Endothelial cell (in vitro differentiated cells): ENCODE measurements at regions not wholly inside any gene's neighbourhood (a gene's known extent, or its start where the extent isn't known, plus 50 kb on each side); places are given as distances from the start of the nearest gene placed in this dataset.

ENCODE experiments used
- DNase-seq: peaks from one replicate; pipeline ENCODE4 v3.0.0; 2021; ENCODE audit warnings: low spot score
- H3K27ac Mint-ChIP-seq: one replicate; pipeline ENCODE4 v1.8.0; 2021; ENCODE audit warnings: mixed read lengths, inconsistent platforms; ENCODE audit not compliant: unreplicated experiment
- H3K27me3 Mint-ChIP-seq: one replicate; pipeline ENCODE4 v1.8.0; 2021; ENCODE audit warnings: mild to moderate bottlenecking, moderate library complexity, mixed read lengths, inconsistent platforms; ENCODE audit not compliant: unreplicated experiment
- H3K36me3 Mint-ChIP-seq: one replicate; pipeline ENCODE4 v1.8.0; 2021; ENCODE audit warnings: mild to moderate bottlenecking, low read depth, mixed read lengths, inconsistent platforms; ENCODE audit not compliant: unreplicated experiment
- H3K4me1 Mint-ChIP-seq: one replicate; pipeline ENCODE4 v1.8.0; 2021; ENCODE audit warnings: mild to moderate bottlenecking, mixed read lengths, inconsistent platforms; ENCODE audit not compliant: unreplicated experiment
- H3K4me3 Mint-ChIP-seq: one replicate; pipeline ENCODE4 v1.8.0; 2021; ENCODE audit warnings: mild to moderate bottlenecking, mixed read lengths, inconsistent platforms; ENCODE audit not compliant: unreplicated experiment
- H3K9me3 Mint-ChIP-seq: one replicate; pipeline ENCODE4 v1.8.0; 2021; ENCODE audit warnings: mixed read lengths, inconsistent platforms; ENCODE audit not compliant: unreplicated experiment
- CTCF ChIP-seq: fragments of 200-600 bp; sonication (generic); IDR thresholded peaks from one replicate; pipeline ENCODE4 v1.5.0; 2021; ENCODE audit warnings: antibody characterized with exemption; ENCODE audit not compliant: unreplicated experiment

GRCh38 chr20:60812561-60812960 is 439.5 kb upstream of the CDH4 start:
- H3K27me3 Mint-ChIP-seq, result no peaks in the 10 kb centered on the region
- TF ChIP-seq CTCF, result no peak
- H3K36me3 Mint-ChIP-seq, result no peaks in the 10 kb centered on the region
- no peaks in the 10 kb centered on the region for H3K4me1 Mint-ChIP-seq
- H3K9me3 Mint-ChIP-seq, result peaks cover 2% of the 10 kb centered on the region
- DNase-seq, result no peak
- H3K4me3 Mint-ChIP-seq, result no peak overlapping the region
- H3K27ac Mint-ChIP-seq, result no peak overlapping the region

GRCh38 chr20:60813066-60813465 is 439.0 kb upstream of the CDH4 start:
- Mint-ChIP-seq H3K4me3 (no peak overlapping the region), H3K36me3 (no peaks in the 10 kb centered on the region), H3K27me3 (no peaks in the 10 kb centered on the region), H3K27ac (no peak overlapping the region), H3K4me1 (no peaks in the 10 kb centered on the region), H3K9me3 (no peaks in the 10 kb centered on the region)
- TF ChIP-seq CTCF, result no peak
- no peak for DNase-seq

DNA sequence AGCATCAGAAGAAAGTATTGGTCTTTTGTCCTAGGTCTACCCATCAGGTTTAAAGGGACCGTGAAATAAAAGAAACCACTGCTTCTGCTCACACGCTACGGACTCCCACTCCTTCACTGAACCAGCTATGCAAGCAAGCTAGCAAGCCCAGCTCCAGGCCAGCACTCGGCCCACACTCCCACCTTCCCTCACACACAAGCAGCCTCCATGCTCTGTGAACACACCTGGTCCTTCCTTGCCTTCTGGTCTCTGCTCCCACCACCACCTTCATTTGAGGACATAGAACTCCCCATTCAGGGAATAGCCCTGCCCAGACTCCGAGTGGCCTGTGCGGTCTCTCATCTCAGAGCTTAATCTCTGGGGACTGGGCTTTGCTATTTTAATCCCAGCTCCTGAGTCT is 436.4 kb upstream of the CDH4 start:
- no peak overlapping the region for H3K27ac Mint-ChIP-seq

GRCh38 chr20:60816901-60817300 is 435.2 kb upstream of the CDH4 start:
- H3K9me3 Mint-ChIP-seq, result no peaks in the 10 kb centered on the region
- no peak for DNase-seq
- no peaks in the 10 kb centered on the region for H3K27me3 Mint-ChIP-seq
- H3K4me3 Mint-ChIP-seq, result no peak overlapping the region
- H3K27ac Mint-ChIP-seq, result no peak overlapping the region
- no peak for TF ChIP-seq CTCF
- no peaks in the 10 kb centered on the region for H3K4me1 Mint-ChIP-seq
- no peaks in the 10 kb centered on the region for H3K36me3 Mint-ChIP-seq

More for the DNA sequence above, 436.4 kb upstream of the CDH4 start:
- Mint-ChIP-seq H3K9me3 (no peaks in the 10 kb centered on the region), H3K4me3 (no peak overlapping the region), H3K4me1 (no peaks in the 10 kb centered on the region), H3K36me3 (no peaks in the 10 kb centered on the region), H3K27me3 (no peaks in the 10 kb centered on the region)
- DNase-seq, result no peak
- TF ChIP-seq CTCF, result no peak

DNA sequence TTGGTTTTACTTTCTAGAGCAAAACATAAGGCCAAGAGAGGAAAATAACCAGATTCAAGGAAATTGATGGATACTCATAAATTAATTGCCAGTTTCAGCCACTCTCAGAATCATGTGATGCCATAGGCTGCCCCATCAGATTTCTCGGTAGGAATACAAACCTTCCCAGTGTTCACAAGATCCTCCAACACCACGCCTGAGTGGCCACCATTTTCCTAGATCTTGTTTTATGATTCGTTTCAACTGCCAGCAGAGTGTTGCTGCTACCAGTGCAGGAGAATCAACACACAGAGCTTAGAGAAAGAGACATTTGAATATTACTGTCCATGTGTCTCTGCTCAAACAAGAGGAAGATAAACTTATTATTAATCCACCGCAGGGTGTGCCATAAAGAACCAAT is 434.2 kb upstream of the CDH4 start:
- Mint-ChIP-seq H3K27ac (no peak overlapping the region), H3K27me3 (no peaks in the 10 kb centered on the region), H3K36me3 (no peaks in the 10 kb centered on the region), H3K9me3 (no peaks in the 10 kb centered on the region), H3K4me3 (no peak overlapping the region), H3K4me1 (no peaks in the 10 kb centered on the region)
- TF ChIP-seq CTCF, result no peak
- DNase-seq, result no peak
